ENCODE measurements at regions not wholly inside any gene's neighbourhood (a gene's known extent, or its start where the extent isn't known, plus 50 kb on each side); places are given as distances from the start of the nearest gene placed in this dataset.

- no peaks in the 10 kb centered on the region for H3K4me1 ChIP-seq (ENCODE audit: control insufficient read depth in 2 of 2, insufficient read depth in 2 of 2, low read length in 2 of 2)
- H3K36me3 ChIP-seq (ENCODE audit: control insufficient read depth in 2 of 2, insufficient read depth in 2 of 2, low read length in 1 of 2), result no peaks in the 10 kb centered on the region
- DNase-seq (ENCODE audit: low read depth in 6 of 9, low spot score in 9 of 9), result no peak
- no peak overlapping the region for H3K4me3 ChIP-seq (ENCODE audit: low read length in 2 of 2)
- H3K27ac ChIP-seq (ENCODE audit: low read depth in 1 of 2, low read length in 1 of 2), result no peak overlapping the region
- WGBS, result 94% methylated on average over 7 of the region's 7 CpGs
- peaks cover 0 to 2% of the 10 kb centered on the region in 2 donors for H3K27me3 ChIP-seq (ENCODE audit: control insufficient read depth in 2 of 2, insufficient read depth in 1 of 2, low read length in 1 of 2)
- no peaks in the 10 kb centered on the region for H3K9me3 ChIP-seq (ENCODE audit: control insufficient read depth in 2 of 2, insufficient read depth in 1 of 2, low read length in 1 of 2)
Measured at GRCh38 chr10:128512767-128513166, 386.5 kb upstream of the MKI67 start.

GRCh38 chr10:128514536-128514935 lies 388.3 kb upstream of the MKI67 start:
- Histone ChIP-seq H3K27ac (ENCODE audit: low read depth in 1 of 2, low read length in 1 of 2) (no peak overlapping the region), H3K27me3 (ENCODE audit: control insufficient read depth in 2 of 2, insufficient read depth in 1 of 2, low read length in 1 of 2) (peaks cover 0 to 2% of the 10 kb centered on the region in 2 donors), H3K4me1 (ENCODE audit: control insufficient read depth in 2 of 2, insufficient read depth in 2 of 2, low read length in 2 of 2) (no peaks in the 10 kb centered on the region), H3K36me3 (ENCODE audit: control insufficient read depth in 2 of 2, insufficient read depth in 2 of 2, low read length in 1 of 2) (no peaks in the 10 kb centered on the region), H3K4me3 (ENCODE audit: low read length in 2 of 2) (no peak overlapping the region), H3K9me3 (ENCODE audit: control insufficient read depth in 2 of 2, insufficient read depth in 1 of 2, low read length in 1 of 2) (no peaks in the 10 kb centered on the region)
- no peak for DNase-seq (ENCODE audit: low read depth in 6 of 9, low spot score in 9 of 9)
- 85% methylated on average over 6 of the region's 6 CpGs for WGBS

- Histone ChIP-seq H3K4me3 (ENCODE audit: low read length in 2 of 2) (no peak overlapping the region), H3K27me3 (ENCODE audit: control insufficient read depth in 2 of 2, insufficient read depth in 1 of 2, low read length in 1 of 2) (peaks cover 0 to under 1% of the 10 kb centered on the region in 2 donors), H3K9me3 (ENCODE audit: control insufficient read depth in 2 of 2, insufficient read depth in 1 of 2, low read length in 1 of 2) (no peaks in the 10 kb centered on the region), H3K4me1 (ENCODE audit: control insufficient read depth in 2 of 2, insufficient read depth in 2 of 2, low read length in 2 of 2) (no peaks in the 10 kb centered on the region), H3K27ac (ENCODE audit: low read depth in 1 of 2, low read length in 1 of 2) (no peak overlapping the region), H3K36me3 (ENCODE audit: control insufficient read depth in 2 of 2, insufficient read depth in 2 of 2, low read length in 1 of 2) (no peaks in the 10 kb centered on the region)
- 82% methylated on average over 3 of the region's 3 CpGs for WGBS
- no peak for DNase-seq (ENCODE audit: low read depth in 6 of 9, low spot score in 9 of 9)
Measured at GRCh38 chr10:128516180-128516579, 390.0 kb upstream of the MKI67 start.

GRCh38 chr10:128517167-128517566 lies 390.9 kb upstream of the MKI67 start:
- Histone ChIP-seq H3K27me3 (ENCODE audit: control insufficient read depth in 2 of 2, insufficient read depth in 1 of 2, low read length in 1 of 2) (no peaks in the 10 kb centered on the region), H3K9me3 (ENCODE audit: control insufficient read depth in 2 of 2, insufficient read depth in 1 of 2, low read length in 1 of 2) (no peaks in the 10 kb centered on the region), H3K36me3 (ENCODE audit: control insufficient read depth in 2 of 2, insufficient read depth in 2 of 2, low read length in 1 of 2) (no peaks in the 10 kb centered on the region), H3K4me3 (ENCODE audit: low read length in 2 of 2) (no peak overlapping the region), H3K4me1 (ENCODE audit: control insufficient read depth in 2 of 2, insufficient read depth in 2 of 2, low read length in 2 of 2) (no peaks in the 10 kb centered on the region), H3K27ac (ENCODE audit: low read depth in 1 of 2, low read length in 1 of 2) (no peak overlapping the region)
- no peak for DNase-seq (ENCODE audit: low read depth in 6 of 9, low spot score in 9 of 9)
- 92% methylated on average over 11 of the region's 11 CpGs for whole genome bisulfite sequencing

GRCh38 chr10:128518000-128518399 lies 391.8 kb upstream of the MKI67 start:
- no peak overlapping the region for H3K4me3 ChIP-seq (ENCODE audit: low read length in 2 of 2)
- no peaks in the 10 kb centered on the region for H3K27me3 ChIP-seq (ENCODE audit: control insufficient read depth in 2 of 2, insufficient read depth in 1 of 2, low read length in 1 of 2)
- WGBS, result 87% methylated on average over 11 of the region's 11 CpGs
- no peaks in the 10 kb centered on the region for H3K9me3 ChIP-seq (ENCODE audit: control insufficient read depth in 2 of 2, insufficient read depth in 1 of 2, low read length in 1 of 2)
- no peak for DNase-seq (ENCODE audit: low read depth in 6 of 9, low spot score in 9 of 9)
- no peaks in the 10 kb centered on the region for H3K36me3 ChIP-seq (ENCODE audit: control insufficient read depth in 2 of 2, insufficient read depth in 2 of 2, low read length in 1 of 2)
- no peak overlapping the region for H3K27ac ChIP-seq (ENCODE audit: low read depth in 1 of 2, low read length in 1 of 2)
- no peaks in the 10 kb centered on the region for H3K4me1 ChIP-seq (ENCODE audit: control insufficient read depth in 2 of 2, insufficient read depth in 2 of 2, low read length in 2 of 2)

GRCh38 chr10:128519581-128519980 lies 393.4 kb upstream of the MKI67 start:
- H3K36me3 ChIP-seq (ENCODE audit: control insufficient read depth in 2 of 2, insufficient read depth in 2 of 2, low read length in 1 of 2), result no peaks in the 10 kb centered on the region
- no peak for DNase-seq (ENCODE audit: low read depth in 6 of 9, low spot score in 9 of 9)
- H3K27ac ChIP-seq (ENCODE audit: low read depth in 1 of 2, low read length in 1 of 2), result no peak overlapping the region
- H3K4me1 ChIP-seq (ENCODE audit: control insufficient read depth in 2 of 2, insufficient read depth in 2 of 2, low read length in 2 of 2), result no peaks in the 10 kb centered on the region
- no peak overlapping the region for H3K4me3 ChIP-seq (ENCODE audit: low read length in 2 of 2)
- WGBS, result 65% methylated on average over 6 of the region's 6 CpGs
- H3K9me3 ChIP-seq (ENCODE audit: control insufficient read depth in 2 of 2, insufficient read depth in 1 of 2, low read length in 1 of 2), result no peaks in the 10 kb centered on the region
- no peaks in the 10 kb centered on the region for H3K27me3 ChIP-seq (ENCODE audit: control insufficient read depth in 2 of 2, insufficient read depth in 1 of 2, low read length in 1 of 2)

GRCh38 chr10:128520211-128520815 lies 394.1 kb upstream of the MKI67 start:
- H3K4me1 ChIP-seq (ENCODE audit: control insufficient read depth in 2 of 2, insufficient read depth in 2 of 2, low read length in 2 of 2), result no peaks in the 10 kb centered on the region
- H3K27ac ChIP-seq (ENCODE audit: low read depth in 1 of 2, low read length in 1 of 2), result no peak overlapping the region
- H3K9me3 ChIP-seq (ENCODE audit: control insufficient read depth in 2 of 2, insufficient read depth in 1 of 2, low read length in 1 of 2), result no peaks in the 10 kb centered on the region
- no peaks in the 10 kb centered on the region for H3K36me3 ChIP-seq (ENCODE audit: control insufficient read depth in 2 of 2, insufficient read depth in 2 of 2, low read length in 1 of 2)
- H3K4me3 ChIP-seq (ENCODE audit: low read length in 2 of 2), result no peak overlapping the region
- 92% methylated on average over 11 of the region's 11 CpGs for WGBS
- no peak for DNase-seq (ENCODE audit: low read depth in 6 of 9, low spot score in 9 of 9)
- no peaks in the 10 kb centered on the region for H3K27me3 ChIP-seq (ENCODE audit: control insufficient read depth in 2 of 2, insufficient read depth in 1 of 2, low read length in 1 of 2)

GRCh38 chr10:128522551-128523308 lies 396.5 kb upstream of the MKI67 start:
- no peak overlapping the region for H3K27ac ChIP-seq (ENCODE audit: low read depth in 1 of 2, low read length in 1 of 2)
- H3K27me3 ChIP-seq (ENCODE audit: control insufficient read depth in 2 of 2, insufficient read depth in 1 of 2, low read length in 1 of 2), result no peaks in the 10 kb centered on the region
- H3K36me3 ChIP-seq (ENCODE audit: control insufficient read depth in 2 of 2, insufficient read depth in 2 of 2, low read length in 1 of 2), result no peaks in the 10 kb centered on the region
- H3K4me3 ChIP-seq (ENCODE audit: low read length in 2 of 2), result no peak overlapping the region
- no peak for DNase-seq (ENCODE audit: low read depth in 6 of 9, low spot score in 9 of 9)
- no peaks in the 10 kb centered on the region for H3K9me3 ChIP-seq (ENCODE audit: control insufficient read depth in 2 of 2, insufficient read depth in 1 of 2, low read length in 1 of 2)
- no peaks in the 10 kb centered on the region for H3K4me1 ChIP-seq (ENCODE audit: control insufficient read depth in 2 of 2, insufficient read depth in 2 of 2, low read length in 2 of 2)
- 77% methylated on average over 9 of the region's 9 CpGs for WGBS

GRCh38 chr10:128525444-128525843 lies 399.2 kb upstream of the MKI67 start:
- Histone ChIP-seq H3K4me1 (ENCODE audit: control insufficient read depth in 2 of 2, insufficient read depth in 2 of 2, low read length in 2 of 2) (no peaks in the 10 kb centered on the region), H3K4me3 (ENCODE audit: low read length in 2 of 2) (no peak overlapping the region), H3K27ac (ENCODE audit: low read depth in 1 of 2, low read length in 1 of 2) (no peak overlapping the region), H3K36me3 (ENCODE audit: control insufficient read depth in 2 of 2, insufficient read depth in 2 of 2, low read length in 1 of 2) (no peaks in the 10 kb centered on the region), H3K9me3 (ENCODE audit: control insufficient read depth in 2 of 2, insufficient read depth in 1 of 2, low read length in 1 of 2) (no peaks in the 10 kb centered on the region), H3K27me3 (ENCODE audit: control insufficient read depth in 2 of 2, insufficient read depth in 1 of 2, low read length in 1 of 2) (no peaks in the 10 kb centered on the region)
- DNase-seq (ENCODE audit: low read depth in 6 of 9, low spot score in 9 of 9), result no peak
- WGBS, result 88% methylated on average over 4 of the region's 4 CpGs

All from thymus (tissue), 11 donors.